ELR (cell line): ENCODE measurements at regions not wholly inside any gene's neighbourhood (a gene's known extent, or its start where the extent isn't known, plus 50 kb on each side); places are given as distances from the start of the nearest gene placed in this dataset.
A peak's percentile ranks its signal among the peaks of the same experiment; 100 is the strongest.

ENCODE experiments used
- DNase-seq: peaks from one replicate; pipeline ENCODE4 v3.0.0-alpha.2; 2015; ENCODE audit warnings: low read depth

GRCh38 chr7:121525155-121525819 lies 129.2 kb upstream of the FAM3C start:
- no peak for DNase-seq

GRCh38 chr7:121521711-121522400 lies 125.7 kb upstream of the FAM3C start:
- no peak for DNase-seq

GRCh38 chr7:121520911-121521310 lies 124.8 kb upstream of the FAM3C start:
- DNase-seq = no peak

- no peak for DNase-seq
These were observed 123.7 kb upstream of the FAM3C start for GRCh38 chr7:121519548-121520521.

GRCh38 chr7:121517591-121517990 lies 121.5 kb upstream of the FAM3C start:
- DNase-seq = no peak

GRCh38 chr7:121516821-121517220 lies 120.7 kb upstream of the FAM3C start:
- DNase-seq = no peak

GRCh38 chr7:121515630-121516401 lies 119.7 kb upstream of the FAM3C start:
- DNase-seq = no peak

GRCh38 chr7:121515229-121515628 lies 119.1 kb upstream of the FAM3C start:
- DNase-seq = no peak

- no peak for DNase-seq
These were observed 117.0 kb upstream of the FAM3C start for GRCh38 chr7:121513105-121513504.

- no peak for DNase-seq
These were observed 114.9 kb upstream of the FAM3C start for GRCh38 chr7:121510858-121511482.

GRCh38 chr7:121510302-121510701 lies 114.2 kb upstream of the FAM3C start:
- DNase-seq = no peak

GRCh38 chr7:121505540-121506182 lies 109.6 kb upstream of the FAM3C start:
- DNase-seq = no peak

- DNase-seq = peak; percentile 50
These were observed 108.9 kb upstream of the FAM3C start for GRCh38 chr7:121505021-121505420.

- peak; percentile 85 for DNase-seq
These were observed 108.4 kb upstream of the FAM3C start for GRCh38 chr7:121504482-121504881.

- DNase-seq = no peak
These were observed 107.6 kb upstream of the FAM3C start for GRCh38 chr7:121503730-121504129.

GRCh38 chr7:121503039-121503438 lies 106.9 kb upstream of the FAM3C start:
- DNase-seq = no peak

GRCh38 chr7:121501566-121501965 lies 105.5 kb upstream of the FAM3C start:
- DNase-seq = no peak

GRCh38 chr7:121500360-121501058 lies 104.4 kb upstream of the FAM3C start:
- DNase-seq = no peak

GRCh38 chr7:121499624-121500023 lies 103.5 kb upstream of the FAM3C start:
- no peak for DNase-seq

- no peak for DNase-seq
These were observed 102.7 kb upstream of the FAM3C start for GRCh38 chr7:121498816-121499215.
